HEK293 (cell line): ENCODE measurements at regions not wholly inside any gene's neighbourhood (a gene's known extent, or its start where the extent isn't known, plus 50 kb on each side); places are given as distances from the start of the nearest gene placed in this dataset.

Source experiments
- CTCF ChIA-PET: fragments of 350-600 bp; formaldehyde crosslinking; extraction: SDS; loops from one replicate; lab custom pipeline; 2021; ENCODE audit warnings: antibody characterized with exemption; lab: Yijun Ruan, JAX
- POLR2A ChIA-PET: fragments of 300-600 bp; formaldehyde crosslinking; extraction: SDS; loops from one replicate; lab custom pipeline; 2020; ENCODE audit warnings: antibody characterized with exemption, inconsistent platforms; lab: Yijun Ruan, JAX
- H3K27ac ChIP-seq: fragments of 200-500 bp; sonication (Bioruptor generic); 2 replicates; pipeline ENCODE4 v1.5.1; 2014; ENCODE audit warnings: low read depth, low read length, control low read depth, inconsistent platforms; ENCODE audit errors: extremely low read depth
- H3K36me3 ChIP-seq, 2 experiments: fragments of 200-500 bp in 1 of 2; sonication (Bioruptor generic) in 1 of 2; 1 replicate in 1 of 2; 2 replicates in 1 of 2; pipeline ENCODE4 v1.5.1; 2014 to 2017; ENCODE audit warnings: inconsistent platforms in 2 of 2, low read length in 2 of 2; ENCODE audit not compliant: control insufficient read depth in 2 of 2, insufficient read depth in 1 of 2
- H3K4me1 ChIP-seq: fragments of 200-500 bp; sonication (Bioruptor generic); 2 replicates; pipeline ENCODE4 v1.5.1; 2014; ENCODE audit warnings: mild to moderate bottlenecking, low read length, inconsistent platforms; ENCODE audit not compliant: control insufficient read depth, insufficient read depth
- H3K4me3 ChIP-seq: 2 replicates; pipeline ENCODE4 v1.5.1; 2011; ENCODE audit warnings: low read depth, mild to moderate bottlenecking, control low read depth, low read length, moderate library complexity
- H3K9me3 ChIP-seq: fragments of 200-500 bp; sonication (Bioruptor generic); 2 replicates; pipeline ENCODE4 v1.5.1; 2014; ENCODE audit warnings: low read depth, low read length, inconsistent platforms; ENCODE audit not compliant: control insufficient read depth, insufficient read depth
- KLF7 ChIP-seq: fragments of 450-650 bp; formaldehyde crosslinking; IDR thresholded peaks from 2 replicates; pipeline ENCODE4 v1.5.1; 2016; ENCODE audit warnings: missing biosample characterization, missing genetic modification characterization, borderline replicate concordance
- KLF9 ChIP-seq: fragments of 450-650 bp; formaldehyde crosslinking; IDR thresholded peaks from 2 replicates; pipeline ENCODE4 v1.5.1; 2016; ENCODE audit warnings: missing biosample characterization, missing genetic modification characterization, low read depth
- PRDM1 ChIP-seq: fragments of 450-650 bp; formaldehyde crosslinking; IDR thresholded peaks from 2 replicates; pipeline ENCODE4; 2016; ENCODE audit warnings: missing biosample characterization, missing genetic modification characterization
- SCRT1 ChIP-seq: fragments of 450-650 bp; formaldehyde crosslinking; IDR thresholded peaks from 2 replicates; pipeline ENCODE4 v1.5.1; 2016; ENCODE audit warnings: missing biosample characterization, missing genetic modification characterization, borderline replicate concordance
- ZBTB20 ChIP-seq: fragments of 450-650 bp; formaldehyde crosslinking; IDR thresholded peaks from 2 replicates; pipeline ENCODE4 v1.5.1; 2016; ENCODE audit warnings: missing biosample characterization, missing genetic modification characterization
- ZIC2 ChIP-seq: fragments of 450-650 bp; formaldehyde crosslinking; IDR thresholded peaks from 2 replicates; pipeline ENCODE4 v1.5.1; 2016; ENCODE audit warnings: missing biosample characterization, missing genetic modification characterization
- ZNF112 ChIP-seq: fragments of 450-650 bp; formaldehyde crosslinking; IDR thresholded peaks from 2 replicates; pipeline ENCODE4 v1.5.0; 2017; ENCODE audit warnings: missing biosample characterization, missing genetic modification characterization
- ZNF157 ChIP-seq: fragments of 450-650 bp; formaldehyde crosslinking; IDR thresholded peaks from 2 replicates; pipeline ENCODE4 v1.5.1; 2016; ENCODE audit warnings: missing biosample characterization, missing genetic modification characterization
- ZNF184 ChIP-seq: fragments of 450-650 bp; IDR thresholded peaks from 2 replicates; pipeline ENCODE4 v1.5.1; 2018; ENCODE audit warnings: missing biosample characterization, mild to moderate bottlenecking, missing genetic modification characterization
- ZNF221 ChIP-seq: fragments of 450-650 bp; formaldehyde crosslinking; IDR thresholded peaks from 2 replicates; pipeline ENCODE4 v1.5.1; 2017; ENCODE audit warnings: missing biosample characterization, missing genetic modification characterization, borderline replicate concordance
- ZNF223 ChIP-seq: fragments of 450-650 bp; formaldehyde crosslinking; IDR thresholded peaks from 2 replicates; pipeline ENCODE4 v1.5.1; 2016; ENCODE audit warnings: missing biosample characterization, missing genetic modification characterization
- ZNF23 ChIP-seq: fragments of 450-650 bp; formaldehyde crosslinking; IDR thresholded peaks from 2 replicates; pipeline ENCODE4 v1.5.1; 2016; ENCODE audit warnings: missing biosample characterization, missing genetic modification characterization, borderline replicate concordance
- ZNF354C ChIP-seq: fragments of 450-650 bp; formaldehyde crosslinking; IDR thresholded peaks from 2 replicates; pipeline ENCODE4 v1.5.1; 2016; ENCODE audit warnings: missing biosample characterization, missing genetic modification characterization, low read depth, borderline replicate concordance
- ZNF521 ChIP-seq: fragments of 450-650 bp; formaldehyde crosslinking; IDR thresholded peaks from 2 replicates; pipeline ENCODE4 v1.5.1; 2017; ENCODE audit warnings: missing biosample characterization, mild to moderate bottlenecking, missing genetic modification characterization
- ZNF561 ChIP-seq: fragments of 450-650 bp; IDR thresholded peaks from 2 replicates; pipeline ENCODE4 v1.5.1; 2018; ENCODE audit warnings: missing biosample characterization, missing genetic modification characterization, borderline replicate concordance
- ZNF670 ChIP-seq: fragments of 450-650 bp; formaldehyde crosslinking; IDR thresholded peaks from 2 replicates; pipeline ENCODE4 v1.5.1; 2016; ENCODE audit warnings: missing biosample characterization, missing genetic modification characterization, low read depth
- ZNF747 ChIP-seq: fragments of 450-650 bp; formaldehyde crosslinking; IDR thresholded peaks from 2 replicates; pipeline ENCODE4 v1.5.1; 2016; ENCODE audit warnings: missing biosample characterization, missing genetic modification characterization
- ZNF792 ChIP-seq: fragments of 450-650 bp; formaldehyde crosslinking; IDR thresholded peaks from 2 replicates; pipeline ENCODE4 v1.5.1; 2016; ENCODE audit warnings: missing biosample characterization, missing genetic modification characterization
- TF ChIP-seq, protein P1 (sequence below): fragments of 450-650 bp; formaldehyde crosslinking; IDR thresholded peaks from 2 replicates; pipeline ENCODE4 v1.5.1; 2016; ENCODE audit warnings: missing biosample characterization, missing genetic modification characterization, low read depth
- TF ChIP-seq, protein P2 (sequence below): fragments of 450-650 bp; formaldehyde crosslinking; IDR thresholded peaks from 2 replicates; pipeline ENCODE4 v1.5.1; 2017; ENCODE audit warnings: missing biosample characterization, mild to moderate bottlenecking, missing genetic modification characterization, moderate library complexity
- TF ChIP-seq, protein P3 (sequence below): fragments of 450-650 bp; formaldehyde crosslinking; IDR thresholded peaks from 2 replicates; pipeline ENCODE4 v1.5.1; 2016; ENCODE audit warnings: missing biosample characterization, missing genetic modification characterization, borderline replicate concordance
- TF ChIP-seq, protein P4 (sequence below): fragments of 450-650 bp; formaldehyde crosslinking; IDR thresholded peaks from 2 replicates; pipeline ENCODE4 v1.5.1; 2017; ENCODE audit warnings: missing biosample characterization, missing genetic modification characterization

DNA sequence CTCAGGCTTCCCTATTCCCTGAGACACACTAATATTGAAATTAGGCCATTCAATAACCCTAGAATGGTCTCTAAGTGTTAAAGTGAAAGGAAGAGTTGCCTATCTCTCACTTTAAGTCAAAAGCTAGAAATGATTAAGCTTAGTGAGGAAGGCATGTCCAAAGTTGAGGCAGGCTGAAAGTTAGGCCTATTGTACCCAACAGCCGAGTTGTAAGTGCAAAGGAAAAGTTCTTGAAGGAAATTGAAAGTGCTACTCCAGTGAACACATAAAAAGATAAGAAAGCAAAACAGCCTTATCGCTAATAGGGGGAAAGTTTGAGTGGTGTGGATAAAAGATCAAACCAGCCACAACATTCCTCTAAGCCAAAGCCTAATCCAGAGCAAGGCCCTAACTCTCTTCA, 117.9 kb upstream of the SPATA12 start:
- TF ChIP-seq ZNF747 (tag by site-specific recombination) (no peak), PRDM1 (tag by site-specific recombination) (0 out of 2 replicates have a peak, but pooled peaks have one; percentile 37)
- ChIA-PET CTCF (interaction anchor here (0.6 kb wide), 1 partner anchor 144 kb away, joined by 3 read pairs; no protein-coding TSS in a partner anchor), POLR2A (no interaction called here)
- H3K9me3 ChIP-seq = no peaks in the 10 kb centered on the region
- H3K4me1 ChIP-seq = no peaks in the 10 kb centered on the region
- no peaks in the 10 kb centered on the region for H3K36me3 ChIP-seq
- H3K27ac ChIP-seq = no peak overlapping the region
- no peak overlapping the region for H3K4me3 ChIP-seq

DNA sequence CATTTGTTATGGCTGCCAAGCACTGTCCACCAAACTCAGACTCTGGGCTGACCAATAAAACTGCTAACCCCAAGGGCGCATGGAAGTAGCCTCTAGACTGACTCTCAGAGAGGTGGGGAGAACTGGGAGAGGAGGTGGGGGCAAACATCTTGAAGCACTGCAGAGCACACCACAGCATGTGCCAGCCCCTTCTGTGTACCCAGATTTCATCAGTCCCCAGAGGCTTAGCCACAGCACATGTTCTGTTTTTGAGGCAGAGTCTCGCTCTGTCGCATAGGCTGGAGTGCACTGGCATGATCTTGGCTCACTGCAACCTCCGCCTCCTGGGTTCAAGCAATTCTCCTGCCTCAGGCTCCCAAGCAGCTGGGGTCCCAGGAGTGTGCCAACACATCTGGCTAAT, 119.5 kb upstream of the SPATA12 start:
- Histone ChIP-seq H3K9me3 (no peaks in the 10 kb centered on the region), H3K4me1 (no peaks in the 10 kb centered on the region), H3K36me3 (no peaks in the 10 kb centered on the region), H3K27ac (no peak overlapping the region), H3K4me3 (no peak overlapping the region)
- ChIA-PET CTCF (no interaction called here), POLR2A (no interaction called here)
- TF ChIP-seq ZNF221 (tag by site-specific recombination) (no peak), ZIC2 (tag by site-specific recombination) (no peak), ZNF521 (tag by site-specific recombination) (no peak), ZNF157 (tag by site-specific recombination) (no peak), ZNF112 (tag by site-specific recombination) (no peak), KLF9 (tag by site-specific recombination) (no peak), ZNF184 (tag by site-specific recombination) (no peak)
- TF ChIP-seq, protein P1, sequence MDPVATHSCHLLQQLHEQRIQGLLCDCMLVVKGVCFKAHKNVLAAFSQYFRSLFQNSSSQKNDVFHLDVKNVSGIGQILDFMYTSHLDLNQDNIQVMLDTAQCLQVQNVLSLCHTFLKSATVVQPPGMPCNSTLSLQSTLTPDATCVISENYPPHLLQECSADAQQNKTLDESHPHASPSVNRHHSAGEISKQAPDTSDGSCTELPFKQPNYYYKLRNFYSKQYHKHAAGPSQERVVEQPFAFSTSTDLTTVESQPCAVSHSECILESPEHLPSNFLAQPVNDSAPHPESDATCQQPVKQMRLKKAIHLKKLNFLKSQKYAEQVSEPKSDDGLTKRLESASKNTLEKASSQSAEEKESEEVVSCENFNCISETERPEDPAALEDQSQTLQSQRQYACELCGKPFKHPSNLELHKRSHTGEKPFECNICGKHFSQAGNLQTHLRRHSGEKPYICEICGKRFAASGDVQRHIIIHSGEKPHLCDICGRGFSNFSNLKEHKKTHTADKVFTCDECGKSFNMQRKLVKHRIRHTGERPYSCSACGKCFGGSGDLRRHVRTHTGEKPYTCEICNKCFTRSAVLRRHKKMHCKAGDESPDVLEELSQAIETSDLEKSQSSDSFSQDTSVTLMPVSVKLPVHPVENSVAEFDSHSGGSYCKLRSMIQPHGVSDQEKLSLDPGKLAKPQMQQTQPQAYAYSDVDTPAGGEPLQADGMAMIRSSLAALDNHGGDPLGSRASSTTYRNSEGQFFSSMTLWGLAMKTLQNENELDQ (tag by site-specific recombination) = no peak
- TF ChIP-seq, protein P2, sequence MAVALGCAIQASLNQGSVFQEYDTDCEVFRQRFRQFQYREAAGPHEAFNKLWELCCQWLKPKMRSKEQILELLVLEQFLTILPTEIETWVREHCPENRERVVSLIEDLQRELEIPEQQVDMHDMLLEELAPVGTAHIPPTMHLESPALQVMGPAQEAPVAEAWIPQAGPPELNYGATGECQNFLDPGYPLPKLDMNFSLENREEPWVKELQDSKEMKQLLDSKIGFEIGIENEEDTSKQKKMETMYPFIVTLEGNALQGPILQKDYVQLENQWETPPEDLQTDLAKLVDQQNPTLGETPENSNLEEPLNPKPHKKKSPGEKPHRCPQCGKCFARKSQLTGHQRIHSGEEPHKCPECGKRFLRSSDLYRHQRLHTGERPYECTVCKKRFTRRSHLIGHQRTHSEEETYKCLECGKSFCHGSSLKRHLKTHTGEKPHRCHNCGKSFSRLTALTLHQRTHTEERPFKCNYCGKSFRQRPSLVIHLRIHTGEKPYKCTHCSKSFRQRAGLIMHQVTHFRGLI (tag by site-specific recombination) = no peak

DNA sequence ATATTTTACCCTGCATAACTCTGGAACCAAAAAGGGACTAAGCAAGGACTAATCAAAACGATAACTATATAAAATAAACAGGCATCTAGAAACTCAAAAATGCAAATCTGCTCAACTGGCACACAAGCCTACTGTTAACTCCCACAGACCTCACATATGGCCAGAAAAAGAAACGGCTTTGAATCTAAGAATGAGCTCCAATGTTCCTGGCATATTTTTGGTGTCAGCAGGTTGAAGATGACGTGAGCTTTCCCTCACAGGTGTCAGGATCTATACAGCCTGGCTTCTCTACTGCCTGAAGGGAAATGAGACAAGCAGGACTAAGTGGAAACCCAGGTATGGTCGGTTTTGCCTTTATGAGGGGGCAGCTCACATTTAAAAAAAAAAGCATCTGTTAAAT, 120.1 kb upstream of the SPATA12 start:
- no peaks in the 10 kb centered on the region for H3K4me1 ChIP-seq
- no peaks in the 10 kb centered on the region for H3K36me3 ChIP-seq
- POLR2A ChIA-PET = no interaction called here
- CTCF ChIA-PET = no interaction called here
- no peak overlapping the region for H3K27ac ChIP-seq
- no peak overlapping the region for H3K4me3 ChIP-seq
- H3K9me3 ChIP-seq = no peaks in the 10 kb centered on the region
- TF ChIP-seq ZNF223 (tag by site-specific recombination) (no peak), KLF7 (tag by site-specific recombination) (no peak), SCRT1 (tag by site-specific recombination) (no peak), ZNF670 (no peak), ZNF561 (tag by site-specific recombination) (no peak), ZNF792 (tag by site-specific recombination) (no peak), ZNF354C (no peak), ZNF23 (no peak), ZBTB20 (no peak)
- TF ChIP-seq, protein P3, sequence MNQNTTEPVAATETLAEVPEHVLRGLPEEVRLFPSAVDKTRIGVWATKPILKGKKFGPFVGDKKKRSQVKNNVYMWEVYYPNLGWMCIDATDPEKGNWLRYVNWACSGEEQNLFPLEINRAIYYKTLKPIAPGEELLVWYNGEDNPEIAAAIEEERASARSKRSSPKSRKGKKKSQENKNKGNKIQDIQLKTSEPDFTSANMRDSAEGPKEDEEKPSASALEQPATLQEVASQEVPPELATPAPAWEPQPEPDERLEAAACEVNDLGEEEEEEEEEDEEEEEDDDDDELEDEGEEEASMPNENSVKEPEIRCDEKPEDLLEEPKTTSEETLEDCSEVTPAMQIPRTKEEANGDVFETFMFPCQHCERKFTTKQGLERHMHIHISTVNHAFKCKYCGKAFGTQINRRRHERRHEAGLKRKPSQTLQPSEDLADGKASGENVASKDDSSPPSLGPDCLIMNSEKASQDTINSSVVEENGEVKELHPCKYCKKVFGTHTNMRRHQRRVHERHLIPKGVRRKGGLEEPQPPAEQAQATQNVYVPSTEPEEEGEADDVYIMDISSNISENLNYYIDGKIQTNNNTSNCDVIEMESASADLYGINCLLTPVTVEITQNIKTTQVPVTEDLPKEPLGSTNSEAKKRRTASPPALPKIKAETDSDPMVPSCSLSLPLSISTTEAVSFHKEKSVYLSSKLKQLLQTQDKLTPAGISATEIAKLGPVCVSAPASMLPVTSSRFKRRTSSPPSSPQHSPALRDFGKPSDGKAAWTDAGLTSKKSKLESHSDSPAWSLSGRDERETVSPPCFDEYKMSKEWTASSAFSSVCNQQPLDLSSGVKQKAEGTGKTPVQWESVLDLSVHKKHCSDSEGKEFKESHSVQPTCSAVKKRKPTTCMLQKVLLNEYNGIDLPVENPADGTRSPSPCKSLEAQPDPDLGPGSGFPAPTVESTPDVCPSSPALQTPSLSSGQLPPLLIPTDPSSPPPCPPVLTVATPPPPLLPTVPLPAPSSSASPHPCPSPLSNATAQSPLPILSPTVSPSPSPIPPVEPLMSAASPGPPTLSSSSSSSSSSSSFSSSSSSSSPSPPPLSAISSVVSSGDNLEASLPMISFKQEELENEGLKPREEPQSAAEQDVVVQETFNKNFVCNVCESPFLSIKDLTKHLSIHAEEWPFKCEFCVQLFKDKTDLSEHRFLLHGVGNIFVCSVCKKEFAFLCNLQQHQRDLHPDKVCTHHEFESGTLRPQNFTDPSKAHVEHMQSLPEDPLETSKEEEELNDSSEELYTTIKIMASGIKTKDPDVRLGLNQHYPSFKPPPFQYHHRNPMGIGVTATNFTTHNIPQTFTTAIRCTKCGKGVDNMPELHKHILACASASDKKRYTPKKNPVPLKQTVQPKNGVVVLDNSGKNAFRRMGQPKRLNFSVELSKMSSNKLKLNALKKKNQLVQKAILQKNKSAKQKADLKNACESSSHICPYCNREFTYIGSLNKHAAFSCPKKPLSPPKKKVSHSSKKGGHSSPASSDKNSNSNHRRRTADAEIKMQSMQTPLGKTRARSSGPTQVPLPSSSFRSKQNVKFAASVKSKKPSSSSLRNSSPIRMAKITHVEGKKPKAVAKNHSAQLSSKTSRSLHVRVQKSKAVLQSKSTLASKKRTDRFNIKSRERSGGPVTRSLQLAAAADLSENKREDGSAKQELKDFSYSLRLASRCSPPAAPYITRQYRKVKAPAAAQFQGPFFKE (tag by site-specific recombination) = no peak
- TF ChIP-seq, protein P4, sequence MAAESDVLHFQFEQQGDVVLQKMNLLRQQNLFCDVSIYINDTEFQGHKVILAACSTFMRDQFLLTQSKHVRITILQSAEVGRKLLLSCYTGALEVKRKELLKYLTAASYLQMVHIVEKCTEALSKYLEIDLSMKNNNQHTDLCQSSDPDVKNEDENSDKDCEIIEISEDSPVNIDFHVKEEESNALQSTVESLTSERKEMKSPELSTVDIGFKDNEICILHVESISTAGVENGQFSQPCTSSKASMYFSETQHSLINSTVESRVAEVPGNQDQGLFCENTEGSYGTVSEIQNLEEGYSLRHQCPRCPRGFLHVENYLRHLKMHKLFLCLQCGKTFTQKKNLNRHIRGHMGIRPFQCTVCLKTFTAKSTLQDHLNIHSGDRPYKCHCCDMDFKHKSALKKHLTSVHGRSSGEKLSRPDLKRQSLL = no peak
